Lower lobe of right lung (tissue), 2 donors: ENCODE measurements at regions not wholly inside any gene's neighbourhood (a gene's known extent, or its start where the extent isn't known, plus 50 kb on each side); places are given as distances from the start of the nearest gene placed in this dataset.

Experiments used
- ATAC-seq, 2 donors: fragments of 200-7000 bp; cut with Tn5 transposase; one replicate each; pipeline ENCODE4 v1.9.1; 2020 to 2022; ENCODE audit warnings: mild to moderate bottlenecking in 2 of 2, moderate library complexity in 2 of 2
- DNase-seq: peaks from one replicate; pipeline ENCODE4 v3.0.0-alpha.2; 2020
- H3K27ac ChIP-seq: fragments of 200-600 bp; one replicate; pipeline ENCODE4 v1.8.0; 2022
- H3K27me3 ChIP-seq: fragments of 200-600 bp; one replicate; pipeline ENCODE4 v1.8.0; 2022; ENCODE audit warnings: low read depth
- H3K36me3 ChIP-seq: fragments of 200-600 bp; one replicate; pipeline ENCODE4 v1.8.0; 2022; ENCODE audit warnings: mild to moderate bottlenecking
- H3K4me1 ChIP-seq: fragments of 200-600 bp; one replicate; pipeline ENCODE4 v1.8.0; 2022
- H3K4me3 ChIP-seq: fragments of 200-600 bp; one replicate; pipeline ENCODE4 v1.8.0; 2022; ENCODE audit warnings: mild to moderate bottlenecking
- H3K9me3 ChIP-seq: fragments of 200-600 bp; one replicate; pipeline ENCODE4 v1.8.0; 2022
- CTCF ChIP-seq: fragments of 200-600 bp; IDR thresholded peaks from one replicate; pipeline ENCODE4 v1.8.0; 2022; ENCODE audit warnings: antibody characterized with exemption, mild to moderate bottlenecking
- intact Hi-C: fragments of 100-400 bp; cut with DNase I; formaldehyde crosslinking; loops from one replicate; pipeline ENCODE4 v1.11.0; 2022
- donor health status: DM: no; HTN: yes; CAD: no; lungs with severe emphysema.

GRCh38 chr13:40290758-40291157 is 375.7 kb downstream of the FOXO1 start:
- no peak overlapping the region for H3K4me3 ChIP-seq
- TF ChIP-seq CTCF, result no peak
- H3K27me3 ChIP-seq, result no peaks in the 10 kb centered on the region
- no peaks in the 10 kb centered on the region for H3K4me1 ChIP-seq
- DNase-seq, result no peak
- no peak overlapping the region for H3K27ac ChIP-seq
- H3K9me3 ChIP-seq, result no peaks in the 10 kb centered on the region
- H3K36me3 ChIP-seq, result no peaks in the 10 kb centered on the region
- intact Hi-C loops, result no loop called here
- ATAC-seq, result no peak

- H3K4me1 ChIP-seq, result no peaks in the 10 kb centered on the region
- H3K36me3 ChIP-seq, result no peaks in the 10 kb centered on the region
- intact Hi-C loops, result no loop called here
- no peak overlapping the region for H3K4me3 ChIP-seq
- H3K27ac ChIP-seq, result no peak overlapping the region
- H3K9me3 ChIP-seq, result peaks cover 7% of the 10 kb centered on the region
- no peak for DNase-seq
- ATAC-seq, result no peak
- no peak for TF ChIP-seq CTCF
- H3K27me3 ChIP-seq, result no peaks in the 10 kb centered on the region
These were observed 374.3 kb downstream of the FOXO1 start for GRCh38 chr13:40292108-40292507.

- no peak for TF ChIP-seq CTCF
- intact Hi-C loops, result no loop called here
- Histone ChIP-seq H3K4me3 (no peak overlapping the region), H3K4me1 (no peaks in the 10 kb centered on the region), H3K27me3 (no peaks in the 10 kb centered on the region), H3K36me3 (no peaks in the 10 kb centered on the region), H3K27ac (no peak overlapping the region), H3K9me3 (peaks cover 7% of the 10 kb centered on the region)
- ATAC-seq, result no peak
- DNase-seq, result no peak
These were observed 373.9 kb downstream of the FOXO1 start for GRCh38 chr13:40292536-40292935.

- peaks cover 12% of the 10 kb centered on the region for H3K9me3 ChIP-seq
- DNase-seq (no peak), ATAC-seq (no peak)
- no peak overlapping the region for H3K27ac ChIP-seq
- intact Hi-C loops, result no loop called here
- TF ChIP-seq CTCF, result no peak
- H3K4me3 ChIP-seq, result no peak overlapping the region
- H3K4me1 ChIP-seq, result no peaks in the 10 kb centered on the region
- H3K36me3 ChIP-seq, result no peaks in the 10 kb centered on the region
- no peaks in the 10 kb centered on the region for H3K27me3 ChIP-seq
These were observed 364.1 kb downstream of the FOXO1 start for GRCh38 chr13:40302351-40302750.

GRCh38 chr13:40304391-40304790 is 362.1 kb downstream of the FOXO1 start:
- no peak for ATAC-seq
- no peak for TF ChIP-seq CTCF
- Histone ChIP-seq H3K27me3 (no peaks in the 10 kb centered on the region), H3K4me1 (no peaks in the 10 kb centered on the region), H3K9me3 (peaks cover 12% of the 10 kb centered on the region), H3K36me3 (no peaks in the 10 kb centered on the region), H3K27ac (no peak overlapping the region), H3K4me3 (no peak overlapping the region)
- DNase-seq, result no peak
- intact Hi-C loops, result no loop called here

GRCh38 chr13:40306817-40307216 is 359.6 kb downstream of the FOXO1 start:
- no peaks in the 10 kb centered on the region for H3K4me1 ChIP-seq
- no peak for TF ChIP-seq CTCF
- no peaks in the 10 kb centered on the region for H3K27me3 ChIP-seq
- ATAC-seq (no peak), DNase-seq (no peak)
- H3K9me3 ChIP-seq, result peaks cover 12% of the 10 kb centered on the region
- no peak overlapping the region for H3K27ac ChIP-seq
- H3K36me3 ChIP-seq, result no peaks in the 10 kb centered on the region
- intact Hi-C loops, result no loop called here
- no peak overlapping the region for H3K4me3 ChIP-seq
